ENCODE measurements at regions not wholly inside any gene's neighbourhood (a gene's known extent, or its start where the extent isn't known, plus 50 kb on each side); places are given as distances from the start of the nearest gene placed in this dataset.
A peak's percentile ranks its signal among the peaks of the same experiment; 100 is the strongest.

- Histone ChIP-seq H3K4me3 (ENCODE audit: low read length) (no peak overlapping the region), H3K9me3 (ENCODE audit: control insufficient read depth, low read length) (no peaks in the 10 kb centered on the region), H3K27me3 (replicated peaks; ENCODE audit: control insufficient read depth, insufficient read depth, low read length) (no peaks in the 10 kb centered on the region), H3K36me3 (ENCODE audit: control insufficient read depth, insufficient read depth, low read length, severe bottlenecking) (no peaks in the 10 kb centered on the region), H3K9ac (ENCODE audit: low read length) (no peak overlapping the region), H3K4me1 (ENCODE audit: control insufficient read depth, insufficient read depth, low read length) (no peaks in the 10 kb centered on the region)
- no peak for DNase-seq (ENCODE audit: low read depth)
Observed at GRCh38 chr4:42265782-42266602, 113.5 kb upstream of the BEND4 start.

GRCh38 chr4:42267724-42268123 lies 115.3 kb upstream of the BEND4 start:
- H3K36me3 ChIP-seq (ENCODE audit: control insufficient read depth, insufficient read depth, low read length, severe bottlenecking) = no peaks in the 10 kb centered on the region
- no peaks in the 10 kb centered on the region for H3K27me3 ChIP-seq (replicated peaks; ENCODE audit: control insufficient read depth, insufficient read depth, low read length)
- H3K4me1 ChIP-seq (ENCODE audit: control insufficient read depth, insufficient read depth, low read length) = no peaks in the 10 kb centered on the region
- H3K4me3 ChIP-seq (ENCODE audit: low read length) = no peak overlapping the region
- no peaks in the 10 kb centered on the region for H3K9me3 ChIP-seq (ENCODE audit: control insufficient read depth, low read length)
- DNase-seq (ENCODE audit: low read depth) = no peak
- H3K9ac ChIP-seq (ENCODE audit: low read length) = no peak overlapping the region

GRCh38 chr4:42268824-42269223 lies 116.4 kb upstream of the BEND4 start:
- H3K4me3 ChIP-seq (ENCODE audit: low read length) = no peak overlapping the region
- DNase-seq (ENCODE audit: low read depth) = no peak
- no peak overlapping the region for H3K9ac ChIP-seq (ENCODE audit: low read length)
- no peaks in the 10 kb centered on the region for H3K4me1 ChIP-seq (ENCODE audit: control insufficient read depth, insufficient read depth, low read length)
- H3K9me3 ChIP-seq (ENCODE audit: control insufficient read depth, low read length) = no peaks in the 10 kb centered on the region
- H3K36me3 ChIP-seq (ENCODE audit: control insufficient read depth, insufficient read depth, low read length, severe bottlenecking) = no peaks in the 10 kb centered on the region
- no peaks in the 10 kb centered on the region for H3K27me3 ChIP-seq (replicated peaks; ENCODE audit: control insufficient read depth, insufficient read depth, low read length)

- no peak overlapping the region for H3K4me3 ChIP-seq (ENCODE audit: low read length)
- H3K36me3 ChIP-seq (ENCODE audit: control insufficient read depth, insufficient read depth, low read length, severe bottlenecking) = no peaks in the 10 kb centered on the region
- H3K9ac ChIP-seq (ENCODE audit: low read length) = no peak overlapping the region
- DNase-seq (ENCODE audit: low read depth) = no peak
- no peaks in the 10 kb centered on the region for H3K4me1 ChIP-seq (ENCODE audit: control insufficient read depth, insufficient read depth, low read length)
- H3K9me3 ChIP-seq (ENCODE audit: control insufficient read depth, low read length) = no peaks in the 10 kb centered on the region
- peaks cover 4% of the 10 kb centered on the region for H3K27me3 ChIP-seq (replicated peaks; ENCODE audit: control insufficient read depth, insufficient read depth, low read length)
Observed at GRCh38 chr4:42271096-42271495, 118.6 kb upstream of the BEND4 start.

- Histone ChIP-seq H3K9ac (ENCODE audit: low read length) (no peak overlapping the region), H3K9me3 (ENCODE audit: control insufficient read depth, low read length) (no peaks in the 10 kb centered on the region), H3K27me3 (replicated peaks; ENCODE audit: control insufficient read depth, insufficient read depth, low read length) (peaks cover 4% of the 10 kb centered on the region), H3K4me3 (ENCODE audit: low read length) (no peak overlapping the region), H3K36me3 (ENCODE audit: control insufficient read depth, insufficient read depth, low read length, severe bottlenecking) (no peaks in the 10 kb centered on the region), H3K4me1 (ENCODE audit: control insufficient read depth, insufficient read depth, low read length) (peaks cover 11% of the 10 kb centered on the region)
- DNase-seq (ENCODE audit: low read depth) = no peak
Observed at GRCh38 chr4:42277291-42277690, 120.0 kb upstream of the SHISA3 start.

GRCh38 chr4:42278709-42279324 lies 118.5 kb upstream of the SHISA3 start:
- no peak overlapping the region for H3K4me3 ChIP-seq (ENCODE audit: low read length)
- peaks cover 4% of the 10 kb centered on the region for H3K27me3 ChIP-seq (replicated peaks; ENCODE audit: control insufficient read depth, insufficient read depth, low read length)
- H3K36me3 ChIP-seq (ENCODE audit: control insufficient read depth, insufficient read depth, low read length, severe bottlenecking) = no peaks in the 10 kb centered on the region
- no peak for DNase-seq (ENCODE audit: low read depth)
- no peaks in the 10 kb centered on the region for H3K9me3 ChIP-seq (ENCODE audit: control insufficient read depth, low read length)
- H3K9ac ChIP-seq (ENCODE audit: low read length) = no peak overlapping the region
- peaks cover 16% of the 10 kb centered on the region for H3K4me1 ChIP-seq (ENCODE audit: control insufficient read depth, insufficient read depth, low read length)

- peaks cover 16% of the 10 kb centered on the region for H3K4me1 ChIP-seq (ENCODE audit: control insufficient read depth, insufficient read depth, low read length)
- no peaks in the 10 kb centered on the region for H3K9me3 ChIP-seq (ENCODE audit: control insufficient read depth, low read length)
- no peak overlapping the region for H3K4me3 ChIP-seq (ENCODE audit: low read length)
- H3K27me3 ChIP-seq (replicated peaks; ENCODE audit: control insufficient read depth, insufficient read depth, low read length) = no peaks in the 10 kb centered on the region
- peak; percentile 19 for DNase-seq (ENCODE audit: low read depth)
- H3K36me3 ChIP-seq (ENCODE audit: control insufficient read depth, insufficient read depth, low read length, severe bottlenecking) = no peaks in the 10 kb centered on the region
- no peak overlapping the region for H3K9ac ChIP-seq (ENCODE audit: low read length)
Observed at GRCh38 chr4:42280327-42281095, 116.8 kb upstream of the SHISA3 start.

GRCh38 chr4:42281324-42282020 lies 115.8 kb upstream of the SHISA3 start:
- H3K27me3 ChIP-seq (replicated peaks; ENCODE audit: control insufficient read depth, insufficient read depth, low read length) = no peaks in the 10 kb centered on the region
- H3K4me3 ChIP-seq (ENCODE audit: low read length) = no peak overlapping the region
- no peak for DNase-seq (ENCODE audit: low read depth)
- no peaks in the 10 kb centered on the region for H3K36me3 ChIP-seq (ENCODE audit: control insufficient read depth, insufficient read depth, low read length, severe bottlenecking)
- no peaks in the 10 kb centered on the region for H3K9me3 ChIP-seq (ENCODE audit: control insufficient read depth, low read length)
- peaks cover 16% of the 10 kb centered on the region for H3K4me1 ChIP-seq (ENCODE audit: control insufficient read depth, insufficient read depth, low read length)
- H3K9ac ChIP-seq (ENCODE audit: low read length) = no peak overlapping the region

- peak overlapping the region; percentile 53 for H3K4me3 ChIP-seq (ENCODE audit: low read length)
- peak; percentile 65 for DNase-seq (ENCODE audit: low read depth)
- H3K4me1 ChIP-seq (ENCODE audit: control insufficient read depth, insufficient read depth, low read length) = peaks cover 15% of the 10 kb centered on the region
- H3K9me3 ChIP-seq (ENCODE audit: control insufficient read depth, low read length) = no peaks in the 10 kb centered on the region
- no peak overlapping the region for H3K9ac ChIP-seq (ENCODE audit: low read length)
- H3K27me3 ChIP-seq (replicated peaks; ENCODE audit: control insufficient read depth, insufficient read depth, low read length) = no peaks in the 10 kb centered on the region
- H3K36me3 ChIP-seq (ENCODE audit: control insufficient read depth, insufficient read depth, low read length, severe bottlenecking) = no peaks in the 10 kb centered on the region
Observed at GRCh38 chr4:42282081-42282901, 115.0 kb upstream of the SHISA3 start.

- H3K9me3 ChIP-seq (ENCODE audit: control insufficient read depth, low read length) = no peaks in the 10 kb centered on the region
- H3K9ac ChIP-seq (ENCODE audit: low read length) = no peak overlapping the region
- DNase-seq (ENCODE audit: low read depth) = no peak
- H3K4me3 ChIP-seq (ENCODE audit: low read length) = no peak overlapping the region
- H3K36me3 ChIP-seq (ENCODE audit: control insufficient read depth, insufficient read depth, low read length, severe bottlenecking) = no peaks in the 10 kb centered on the region
- H3K27me3 ChIP-seq (replicated peaks; ENCODE audit: control insufficient read depth, insufficient read depth, low read length) = no peaks in the 10 kb centered on the region
- peaks cover 11% of the 10 kb centered on the region for H3K4me1 ChIP-seq (ENCODE audit: control insufficient read depth, insufficient read depth, low read length)
Observed at GRCh38 chr4:42284030-42284429, 113.3 kb upstream of the SHISA3 start.

All from adipocyte (in vitro differentiated cells).